Activated B cell treated with CpG ODN at 0.5 μM for 24 hours (primary cell): ENCODE measurements at regions not wholly inside any gene's neighbourhood (a gene's known extent, or its start where the extent isn't known, plus 50 kb on each side); places are given as distances from the start of the nearest gene placed in this dataset.

Experiments used
- ATAC-seq: fragments of 200-7000 bp; cut with Tn5 transposase; one replicate; pipeline ENCODE4 v1.10.0; 2021; ENCODE audit warnings: low read depth, mild to moderate bottlenecking, moderate library complexity
- CTCF ChIA-PET: fragments of 350-600 bp; sonication (Branson Sonifier 250); formaldehyde crosslinking; loops from one replicate; lab custom pipeline; 2021; ENCODE audit warnings: antibody characterized with exemption; lab: Charles Lee
- POLR2A ChIA-PET: fragments of 350-600 bp; sonication (Branson Sonifier 250); formaldehyde crosslinking; loops from one replicate; lab custom pipeline; 2021; ENCODE audit warnings: antibody characterized with exemption; lab: Charles Lee
- DNase-seq: peaks from one replicate; pipeline ENCODE4 v3.0.0; 2022
- H3K27ac Mint-ChIP-seq: one replicate; pipeline ENCODE4 v1.8.0; 2020; ENCODE audit warnings: mixed read lengths
- H3K27me3 Mint-ChIP-seq: one replicate; pipeline ENCODE4 v1.8.0; 2021; ENCODE audit warnings: mixed read lengths
- H3K36me3 Mint-ChIP-seq: one replicate; pipeline ENCODE4 v1.8.0; 2021; ENCODE audit warnings: low read depth, mixed read lengths
- H3K4me1 Mint-ChIP-seq: one replicate; pipeline ENCODE4 v1.8.0; 2021; ENCODE audit warnings: mixed read lengths
- H3K4me3 Mint-ChIP-seq: one replicate; pipeline ENCODE4 v1.8.0; 2020; ENCODE audit warnings: mild to moderate bottlenecking, mixed read lengths
- H3K9me3 Mint-ChIP-seq: one replicate; pipeline ENCODE4 v1.8.0; 2020; ENCODE audit warnings: mixed read lengths
- CTCF ChIP-seq: fragments of 200-600 bp; IDR thresholded peaks from one replicate; pipeline ENCODE4 v1.8.0; 2022; ENCODE audit warnings: antibody characterized with exemption, mild to moderate bottlenecking
- intact Hi-C: fragments of 100-400 bp; cut with micrococcal nuclease; formaldehyde crosslinking; loops from one replicate; pipeline ENCODE4 v1.15.1; 2024

DNA sequence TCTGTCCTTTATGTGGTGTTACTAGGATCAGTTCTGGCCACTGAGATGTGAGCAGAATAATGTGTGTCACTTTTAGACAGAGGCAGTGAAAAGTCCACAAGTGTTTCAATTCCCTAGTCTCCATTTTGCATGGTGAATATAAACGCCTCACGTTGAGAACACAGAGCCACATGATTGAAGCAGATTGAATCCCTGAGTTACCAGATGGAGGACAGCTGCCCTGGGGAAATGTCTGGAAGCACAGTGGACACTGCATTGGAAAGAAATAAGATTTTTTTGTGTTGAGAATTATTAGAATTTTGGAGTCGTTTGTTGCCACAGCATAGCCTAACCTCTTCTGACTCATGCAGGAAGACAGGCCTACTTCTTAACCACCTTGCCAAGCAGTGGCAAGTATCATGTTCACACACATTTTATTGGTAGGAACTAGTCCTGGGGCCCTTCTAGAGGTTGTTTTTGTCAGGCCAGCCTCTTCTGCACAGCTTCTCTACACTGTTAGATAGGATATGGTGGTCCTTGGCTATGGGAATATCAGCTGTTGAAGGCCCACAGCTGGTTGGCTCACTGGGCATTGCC, 188.6 kb downstream of the TMEM182 start:
- intact Hi-C loops = no loop called here
- Mint-ChIP-seq H3K4me3 (no peak overlapping the region), H3K27ac (no peak overlapping the region), H3K9me3 (no peaks in the 10 kb centered on the region), H3K36me3 (no peaks in the 10 kb centered on the region), H3K4me1 (no peaks in the 10 kb centered on the region), H3K27me3 (no peaks in the 10 kb centered on the region)
- DNase-seq (no peak), ATAC-seq (no peak)
- TF ChIP-seq CTCF = no peak
- ChIA-PET CTCF (no interaction called here), POLR2A (no interaction called here)

DNA sequence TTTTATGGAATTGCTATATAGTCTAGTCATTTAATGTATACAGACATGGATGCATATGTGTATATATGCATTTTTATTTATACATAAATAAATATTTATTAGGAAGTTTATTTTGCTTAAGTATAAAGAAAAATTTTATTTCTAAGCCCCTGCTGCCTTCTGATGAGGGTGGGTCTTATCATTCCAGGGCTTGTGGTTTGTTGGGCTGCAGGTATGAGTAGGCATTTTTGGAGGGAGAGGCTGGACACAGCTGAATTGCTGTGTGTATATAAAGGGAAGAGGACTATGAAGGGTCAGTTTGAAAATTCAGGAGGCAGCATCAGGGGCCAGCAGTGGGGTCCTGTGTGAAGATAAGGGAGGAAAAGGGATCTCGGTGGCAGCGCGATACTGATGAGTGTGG, 189.4 kb downstream of the TMEM182 start:
- intact Hi-C loops = no loop called here
- H3K27ac Mint-ChIP-seq = no peak overlapping the region

GRCh38 chr2:102967451-102967850, 205.6 kb downstream of the TMEM182 start:
- intact Hi-C loops = no loop called here
- Mint-ChIP-seq H3K27me3 (no peaks in the 10 kb centered on the region), H3K4me3 (no peak overlapping the region), H3K36me3 (no peaks in the 10 kb centered on the region), H3K27ac (no peak overlapping the region), H3K9me3 (no peaks in the 10 kb centered on the region), H3K4me1 (no peaks in the 10 kb centered on the region)
- ChIA-PET CTCF (no interaction called here), POLR2A (no interaction called here)
- no peak for ATAC-seq
- TF ChIP-seq CTCF = no peak
- no peak for DNase-seq

More for the DNA sequence above, 189.4 kb downstream of the TMEM182 start:
- ATAC-seq (no peak), DNase-seq (no peak)
- H3K4me1 Mint-ChIP-seq = no peaks in the 10 kb centered on the region
- TF ChIP-seq CTCF = no peak
- ChIA-PET CTCF (no interaction called here), POLR2A (no interaction called here)
- H3K27me3 Mint-ChIP-seq = no peaks in the 10 kb centered on the region
- no peaks in the 10 kb centered on the region for H3K9me3 Mint-ChIP-seq
- H3K36me3 Mint-ChIP-seq = no peaks in the 10 kb centered on the region
- H3K4me3 Mint-ChIP-seq = no peak overlapping the region

DNA sequence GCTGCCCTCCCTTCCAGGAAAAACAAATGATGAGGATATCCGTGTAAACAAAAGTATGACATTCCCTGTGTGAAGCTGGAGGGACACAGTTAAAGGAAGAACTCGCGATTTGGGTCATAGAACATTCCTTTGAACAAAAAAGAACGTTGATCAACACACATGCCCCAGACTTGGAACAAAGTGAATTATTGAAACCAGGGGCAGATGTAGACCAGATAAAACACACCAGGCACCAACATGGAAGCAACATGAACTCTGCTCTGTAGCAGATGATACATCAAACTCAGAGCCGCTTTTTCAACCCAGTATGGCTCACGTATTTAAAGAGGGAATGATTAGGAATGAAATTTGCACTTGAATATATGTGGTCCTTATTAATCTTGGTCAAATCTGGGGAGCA, 206.5 kb downstream of the TMEM182 start:
- Mint-ChIP-seq H3K9me3 (no peaks in the 10 kb centered on the region), H3K27me3 (no peaks in the 10 kb centered on the region), H3K36me3 (no peaks in the 10 kb centered on the region), H3K4me3 (no peak overlapping the region), H3K27ac (no peak overlapping the region), H3K4me1 (no peaks in the 10 kb centered on the region)
- no peak for ATAC-seq
- DNase-seq = no peak
- ChIA-PET POLR2A (no interaction called here), CTCF (no interaction called here)
- intact Hi-C loops = no loop called here
- TF ChIP-seq CTCF = no peak

DNA sequence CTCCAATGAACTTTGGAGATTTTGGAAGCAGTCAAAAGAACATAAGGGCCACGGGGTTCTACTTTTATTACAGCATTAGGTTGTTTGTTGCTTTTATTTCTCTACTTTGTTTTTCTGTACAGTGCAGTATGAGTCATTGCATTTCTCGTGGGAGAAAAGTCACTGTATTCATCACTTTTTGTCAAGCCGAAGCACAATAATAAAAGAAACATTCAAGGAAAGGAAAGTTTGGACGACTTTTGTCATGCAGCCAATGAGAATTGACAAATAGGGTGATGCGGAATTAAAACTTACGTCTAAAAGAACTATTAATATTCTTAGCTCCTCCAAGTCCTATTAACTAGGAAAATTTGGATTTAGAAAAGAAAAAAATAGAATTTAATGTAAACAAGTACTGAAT, 209.9 kb downstream of the TMEM182 start:
- CTCF ChIA-PET = no interaction called here
- TF ChIP-seq CTCF = no peak
- ATAC-seq (no peak), DNase-seq (no peak)
- H3K4me3 Mint-ChIP-seq = no peak overlapping the region
- H3K9me3 Mint-ChIP-seq = no peaks in the 10 kb centered on the region
- intact Hi-C loops = no loop called here
- H3K27ac Mint-ChIP-seq = no peak overlapping the region
- no peaks in the 10 kb centered on the region for H3K4me1 Mint-ChIP-seq
- peaks cover 3% of the 10 kb centered on the region for H3K27me3 Mint-ChIP-seq
- POLR2A ChIA-PET = no interaction called here
- H3K36me3 Mint-ChIP-seq = no peaks in the 10 kb centered on the region
